Panc1 (cell line): ENCODE measurements at regions not wholly inside any gene's neighbourhood (a gene's known extent, or its start where the extent isn't known, plus 50 kb on each side); places are given as distances from the start of the nearest gene placed in this dataset.

Experiments
- TF ChIP-seq, protein P1 (sequence below): fragments of 450-650 bp; IDR thresholded peaks from 2 replicates; pipeline ENCODE4 v1.5.1; 2017; ENCODE audit warnings: mild to moderate bottlenecking
- TF ChIP-seq, protein P2 (sequence below), 2 experiments: IDR thresholded peaks; 2 replicates each; pipeline ENCODE4 v1.6.1; 2011 to 2012; ENCODE audit warnings: low read depth in 2 of 2, control low read depth in 1 of 2, low read length in 1 of 2, mild to moderate bottlenecking in 1 of 2, moderate library complexity in 1 of 2; ENCODE audit not compliant: insufficient read depth in 1 of 2

DNA sequence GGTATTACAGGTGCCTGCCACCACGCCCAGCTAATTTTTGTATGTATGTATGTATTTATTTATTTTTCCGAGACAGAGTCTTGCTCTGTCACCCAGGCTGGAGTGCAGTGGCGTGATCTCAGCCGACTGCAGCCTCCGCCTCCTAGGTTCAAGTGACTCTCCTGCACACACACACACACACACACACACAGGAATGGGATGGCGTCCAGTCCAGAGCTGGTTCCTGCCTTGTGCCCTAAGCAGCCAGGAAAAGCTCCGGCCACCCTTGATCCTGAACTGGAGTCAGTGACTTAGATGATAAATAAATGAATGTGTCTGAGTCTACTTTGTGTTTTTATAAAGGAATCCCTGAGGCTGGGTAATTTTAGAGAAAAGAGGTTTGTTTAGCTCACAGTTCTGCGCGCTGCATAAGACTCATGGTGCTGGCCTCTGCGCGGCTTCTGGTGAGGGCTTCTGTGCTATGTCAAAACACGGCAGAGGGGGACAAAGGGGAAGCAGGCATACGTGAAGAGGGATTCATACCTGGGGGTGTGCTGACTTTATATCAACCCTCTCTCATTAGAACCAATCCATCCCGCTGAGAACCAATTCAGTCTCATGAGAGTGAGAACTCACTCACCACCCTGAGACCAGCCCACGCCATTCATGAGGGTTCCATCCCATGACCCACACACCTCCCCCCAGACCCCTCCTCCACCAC lies 59.7 kb upstream of the PHLPP1 start:
- TF ChIP-seq, protein P1, sequence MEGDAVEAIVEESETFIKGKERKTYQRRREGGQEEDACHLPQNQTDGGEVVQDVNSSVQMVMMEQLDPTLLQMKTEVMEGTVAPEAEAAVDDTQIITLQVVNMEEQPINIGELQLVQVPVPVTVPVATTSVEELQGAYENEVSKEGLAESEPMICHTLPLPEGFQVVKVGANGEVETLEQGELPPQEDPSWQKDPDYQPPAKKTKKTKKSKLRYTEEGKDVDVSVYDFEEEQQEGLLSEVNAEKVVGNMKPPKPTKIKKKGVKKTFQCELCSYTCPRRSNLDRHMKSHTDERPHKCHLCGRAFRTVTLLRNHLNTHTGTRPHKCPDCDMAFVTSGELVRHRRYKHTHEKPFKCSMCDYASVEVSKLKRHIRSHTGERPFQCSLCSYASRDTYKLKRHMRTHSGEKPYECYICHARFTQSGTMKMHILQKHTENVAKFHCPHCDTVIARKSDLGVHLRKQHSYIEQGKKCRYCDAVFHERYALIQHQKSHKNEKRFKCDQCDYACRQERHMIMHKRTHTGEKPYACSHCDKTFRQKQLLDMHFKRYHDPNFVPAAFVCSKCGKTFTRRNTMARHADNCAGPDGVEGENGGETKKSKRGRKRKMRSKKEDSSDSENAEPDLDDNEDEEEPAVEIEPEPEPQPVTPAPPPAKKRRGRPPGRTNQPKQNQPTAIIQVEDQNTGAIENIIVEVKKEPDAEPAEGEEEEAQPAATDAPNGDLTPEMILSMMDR: no peak
- TF ChIP-seq, protein P2, sequence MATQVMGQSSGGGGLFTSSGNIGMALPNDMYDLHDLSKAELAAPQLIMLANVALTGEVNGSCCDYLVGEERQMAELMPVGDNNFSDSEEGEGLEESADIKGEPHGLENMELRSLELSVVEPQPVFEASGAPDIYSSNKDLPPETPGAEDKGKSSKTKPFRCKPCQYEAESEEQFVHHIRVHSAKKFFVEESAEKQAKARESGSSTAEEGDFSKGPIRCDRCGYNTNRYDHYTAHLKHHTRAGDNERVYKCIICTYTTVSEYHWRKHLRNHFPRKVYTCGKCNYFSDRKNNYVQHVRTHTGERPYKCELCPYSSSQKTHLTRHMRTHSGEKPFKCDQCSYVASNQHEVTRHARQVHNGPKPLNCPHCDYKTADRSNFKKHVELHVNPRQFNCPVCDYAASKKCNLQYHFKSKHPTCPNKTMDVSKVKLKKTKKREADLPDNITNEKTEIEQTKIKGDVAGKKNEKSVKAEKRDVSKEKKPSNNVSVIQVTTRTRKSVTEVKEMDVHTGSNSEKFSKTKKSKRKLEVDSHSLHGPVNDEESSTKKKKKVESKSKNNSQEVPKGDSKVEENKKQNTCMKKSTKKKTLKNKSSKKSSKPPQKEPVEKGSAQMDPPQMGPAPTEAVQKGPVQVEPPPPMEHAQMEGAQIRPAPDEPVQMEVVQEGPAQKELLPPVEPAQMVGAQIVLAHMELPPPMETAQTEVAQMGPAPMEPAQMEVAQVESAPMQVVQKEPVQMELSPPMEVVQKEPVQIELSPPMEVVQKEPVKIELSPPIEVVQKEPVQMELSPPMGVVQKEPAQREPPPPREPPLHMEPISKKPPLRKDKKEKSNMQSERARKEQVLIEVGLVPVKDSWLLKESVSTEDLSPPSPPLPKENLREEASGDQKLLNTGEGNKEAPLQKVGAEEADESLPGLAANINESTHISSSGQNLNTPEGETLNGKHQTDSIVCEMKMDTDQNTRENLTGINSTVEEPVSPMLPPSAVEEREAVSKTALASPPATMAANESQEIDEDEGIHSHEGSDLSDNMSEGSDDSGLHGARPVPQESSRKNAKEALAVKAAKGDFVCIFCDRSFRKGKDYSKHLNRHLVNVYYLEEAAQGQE (IDR thresholded peaks at IDR 0.05; ENCODE audit: insufficient read depth in 1 of 2, low read depth in 2 of 2, low read length in 1 of 2): no peak
